ENCODE measurements at regions not wholly inside any gene's neighbourhood (a gene's known extent, or its start where the extent isn't known, plus 50 kb on each side); places are given as distances from the start of the nearest gene placed in this dataset.

- no peak for TF ChIP-seq POLR2AphosphoS5 (IDR thresholded peaks at IDR 0.05; ENCODE audit: low read depth, low read length)
- no peak for TF ChIP-seq MAX (IDR thresholded peaks at IDR 0.05)
- no peak for TF ChIP-seq YY1 (IDR thresholded peaks at IDR 0.05; ENCODE audit: low read depth, low read length)
- TF ChIP-seq CTCF (IDR thresholded peaks at IDR 0.05; ENCODE audit: control extremely low read depth in 1 of 3, insufficient read depth in 1 of 3, low read depth in 1 of 3, low read length in 3 of 3): no peak
Observed at GRCh38 chr5:93990504-93991070, 249.2 kb upstream of the POU5F2 start.

All from H1 (cell line).